Hematopoietic multipotent progenitor cell treated with erythropoietin and hydrocortisone succinate and interleukin-3 and kit ligand, for 8 days (in vitro differentiated cells): ENCODE measurements at regions not wholly inside any gene's neighbourhood (a gene's known extent, or its start where the extent isn't known, plus 50 kb on each side); places are given as distances from the start of the nearest gene placed in this dataset.
A peak's percentile ranks its signal among the peaks of the same experiment; 100 is the strongest.

Source experiments
- DNase-seq: peaks from one replicate; pipeline ENCODE4 v3.0.0-alpha.2; 2015

GRCh38 chr12:89977405-89978085, 268.9 kb upstream of the ATP2B1 start:
- DNase-seq, result no peak

GRCh38 chr12:89976866-89977265, 268.2 kb upstream of the ATP2B1 start:
- DNase-seq, result no peak

- no peak for DNase-seq
Observed at GRCh38 chr12:89975574-89975973, 266.9 kb upstream of the ATP2B1 start.

DNA sequence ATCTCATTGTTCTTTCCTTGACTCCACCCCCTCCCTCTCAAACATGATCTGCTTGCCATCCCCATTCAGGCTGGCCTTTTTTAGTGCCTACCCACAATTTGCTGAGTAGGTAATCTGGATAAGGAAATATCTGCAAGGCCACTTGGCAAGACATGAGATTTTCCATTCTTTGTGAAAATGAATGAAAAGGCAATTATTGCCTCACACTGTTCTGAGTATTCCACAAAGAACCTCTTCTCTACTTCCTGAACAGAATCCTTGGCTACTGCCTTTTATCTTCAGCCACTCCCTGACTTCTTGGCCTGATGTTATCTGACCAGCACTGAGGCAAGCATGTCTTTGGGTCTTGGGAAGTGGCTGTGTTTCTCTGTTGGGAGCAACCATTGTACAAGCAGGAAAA, 263.2 kb upstream of the ATP2B1 start:
- peak; percentile 9 for DNase-seq

GRCh38 chr12:89970722-89971121, 262.1 kb upstream of the ATP2B1 start:
- DNase-seq, result no peak

DNA sequence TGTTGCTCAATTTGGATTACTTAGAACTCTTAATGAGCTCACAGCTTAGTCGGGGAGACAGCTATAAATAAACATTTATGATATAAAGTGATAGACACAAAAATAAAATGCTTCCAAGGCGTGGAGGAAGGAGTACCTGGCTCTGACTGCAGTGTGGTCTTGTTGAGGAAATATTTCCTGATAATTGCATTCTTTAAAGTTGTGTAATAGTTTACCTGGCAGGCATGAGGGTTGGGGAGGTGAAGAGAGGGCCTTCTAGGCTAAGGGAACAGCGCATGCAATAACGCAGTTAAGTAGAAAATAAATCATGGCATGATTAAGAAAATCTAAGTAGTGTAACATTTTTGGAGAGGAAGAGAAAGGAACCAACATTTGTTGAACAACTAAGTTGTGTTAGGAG, 260.5 kb upstream of the ATP2B1 start:
- DNase-seq, result no peak

DNA sequence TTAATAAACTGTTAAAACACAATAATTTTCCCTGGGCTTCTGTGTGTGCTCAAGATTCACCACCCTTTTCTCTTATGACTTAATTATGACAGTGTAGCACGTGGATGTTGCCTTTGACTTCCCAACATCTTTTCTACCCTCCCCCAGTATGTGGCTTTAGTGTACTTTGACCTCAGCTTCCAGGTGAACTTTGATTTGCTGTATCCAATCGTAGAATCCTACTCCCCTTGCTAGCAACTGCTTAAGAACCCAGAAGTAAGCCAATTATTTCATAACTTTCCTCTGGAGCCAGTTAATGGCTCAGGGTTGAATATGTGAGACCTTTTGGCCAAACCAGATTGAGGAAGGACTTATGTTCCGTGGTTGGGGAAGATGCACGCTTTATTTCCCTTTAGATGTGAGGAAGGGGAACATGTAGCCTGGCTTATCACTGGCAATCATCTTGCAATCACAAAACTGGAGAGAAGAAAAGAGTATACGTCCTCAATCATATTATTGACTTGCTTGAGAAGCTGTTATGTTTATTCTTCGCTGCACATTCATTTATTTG, 259.6 kb upstream of the ATP2B1 start:
- no peak for DNase-seq

DNA sequence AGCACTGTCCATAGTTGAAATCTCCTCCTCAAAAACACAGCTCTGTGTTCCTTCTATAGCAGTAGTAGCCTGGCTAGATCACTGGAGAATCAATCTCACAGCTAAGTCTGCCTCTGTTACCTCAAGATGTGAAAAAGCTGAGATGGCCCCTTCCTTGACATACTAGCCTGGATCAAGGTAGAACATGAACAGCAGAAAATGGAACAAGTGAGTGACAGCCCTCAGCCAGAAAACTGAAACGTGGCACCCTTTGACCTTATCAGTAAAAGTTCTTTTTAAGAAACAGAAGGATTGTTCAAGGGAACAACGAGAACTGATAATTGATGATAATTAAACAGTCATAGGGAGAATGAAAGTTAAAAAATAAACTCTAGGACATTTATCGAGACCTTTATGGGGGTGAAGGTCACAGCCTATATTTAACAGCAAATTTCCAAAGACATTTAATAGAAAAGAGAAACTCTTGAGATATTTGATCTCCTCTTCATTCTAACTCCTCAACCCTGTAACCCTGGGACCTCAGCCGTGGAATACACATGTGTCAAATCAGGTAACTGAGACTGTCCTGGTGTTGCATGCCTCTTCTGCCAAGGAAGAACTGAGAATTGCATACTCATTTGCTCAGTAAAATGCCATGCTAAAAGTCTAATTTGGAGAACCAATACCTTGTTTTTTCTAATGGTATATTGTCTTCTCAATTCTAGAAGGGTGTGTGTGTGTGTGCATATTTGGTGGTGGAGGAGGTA, 258.0 kb upstream of the ATP2B1 start:
- no peak for DNase-seq

- DNase-seq, result no peak
Observed at GRCh38 chr12:89965993-89966392, 257.4 kb upstream of the ATP2B1 start.

DNA sequence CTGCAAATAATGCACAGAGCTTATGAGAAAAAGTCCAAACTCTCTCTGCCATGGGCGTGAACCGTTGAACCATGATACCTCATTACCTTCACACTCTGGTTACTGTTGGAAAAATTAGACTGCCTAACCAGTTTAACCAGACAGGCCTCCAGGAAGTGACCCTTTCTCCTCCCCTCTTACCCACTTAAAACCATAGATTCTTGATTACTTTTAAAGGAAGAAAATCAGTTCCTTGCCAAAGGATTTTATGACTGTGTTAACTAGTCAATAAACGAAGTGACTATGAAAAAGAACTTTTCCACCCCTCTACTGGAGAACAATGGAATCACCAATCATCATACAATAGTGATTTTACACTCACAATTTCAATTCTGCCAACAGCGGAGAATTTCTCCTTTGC, 254.0 kb upstream of the ATP2B1 start:
- no peak for DNase-seq

- no peak for DNase-seq
Observed at GRCh38 chr12:89960607-89961394, 252.2 kb upstream of the ATP2B1 start.

DNA sequence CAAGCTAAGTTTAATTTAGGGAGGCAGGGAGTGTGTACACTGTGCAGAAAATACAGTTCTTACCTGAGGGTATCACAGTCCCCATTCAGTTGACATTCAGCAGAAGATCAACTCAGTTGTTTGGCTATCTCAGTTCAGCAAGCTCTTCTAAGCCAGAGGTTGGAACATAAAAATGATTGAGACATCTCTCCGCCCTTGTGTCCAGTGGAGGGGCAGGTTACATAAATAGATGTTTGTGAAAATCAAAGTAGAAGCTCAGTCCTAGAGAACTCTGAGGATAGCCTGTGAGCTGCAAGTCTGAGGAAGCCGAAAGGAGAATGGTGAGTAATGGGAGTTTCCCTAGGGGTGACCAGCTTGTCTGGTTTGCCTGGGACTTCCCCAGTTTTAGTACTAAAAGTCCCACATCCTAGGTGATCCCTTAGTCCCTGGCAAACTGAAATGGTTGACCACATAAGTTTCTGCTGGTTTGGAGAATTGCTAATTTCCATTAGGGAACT, 251.4 kb upstream of the ATP2B1 start:
- no peak for DNase-seq

DNA sequence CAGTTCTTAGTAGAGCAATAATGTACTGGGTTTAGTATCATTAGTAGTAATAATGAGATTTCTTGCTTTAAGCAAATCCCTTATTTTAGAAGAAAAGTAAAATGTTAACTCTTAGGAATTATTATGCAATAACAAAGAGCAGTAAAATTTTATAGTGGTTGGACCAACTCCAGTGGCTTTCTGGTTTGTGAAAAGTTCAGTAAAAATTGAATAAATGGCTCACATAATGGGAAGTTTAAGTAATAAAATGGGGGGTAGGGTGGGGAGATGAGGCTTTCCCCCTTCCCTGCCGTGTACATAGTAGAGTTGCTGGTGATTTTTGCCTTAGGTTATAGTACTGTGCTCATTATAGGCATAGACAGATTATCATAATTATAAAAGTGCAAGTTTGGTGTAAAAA, 250.5 kb upstream of the ATP2B1 start:
- DNase-seq, result no peak

DNA sequence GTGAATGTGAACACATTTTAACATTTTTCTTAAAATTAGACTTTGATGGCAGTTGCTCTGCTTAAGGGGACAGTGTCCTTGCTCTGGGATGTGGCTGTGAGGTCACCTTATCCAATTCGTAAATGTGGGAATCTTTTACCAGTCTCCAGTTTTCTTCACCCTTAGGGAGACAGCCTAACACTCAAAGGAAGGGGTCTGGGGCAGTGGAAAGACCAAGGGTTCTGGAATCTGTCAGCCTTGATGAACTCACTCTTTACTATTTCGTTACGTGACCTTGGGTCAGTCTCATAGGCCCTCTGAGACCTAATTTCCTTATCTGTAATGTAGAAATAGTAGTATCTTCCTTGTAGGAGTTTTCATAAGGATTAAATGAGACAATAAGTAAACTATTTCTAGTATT, 245.6 kb upstream of the ATP2B1 start:
- no peak for DNase-seq

DNA sequence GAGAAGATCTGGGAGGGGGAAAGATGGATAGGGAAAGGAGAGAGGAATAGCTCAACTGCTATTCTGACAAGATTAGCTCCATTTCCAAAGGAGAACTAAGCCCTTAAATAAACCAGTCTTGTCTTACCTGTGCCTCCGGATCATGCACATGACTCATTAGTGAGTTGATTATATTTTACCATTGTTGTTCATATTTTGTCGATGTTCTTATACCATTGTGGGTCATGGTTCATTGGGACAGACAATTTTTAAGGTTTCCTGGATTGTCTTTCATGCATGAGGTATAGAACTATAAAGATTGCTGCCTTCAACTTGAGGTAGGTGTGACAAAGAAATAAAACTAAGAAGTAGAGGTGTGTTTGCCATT, 243.0 kb upstream of the ATP2B1 start:
- no peak for DNase-seq

- no peak for DNase-seq
Observed at GRCh38 chr12:89951050-89951693, 242.5 kb upstream of the ATP2B1 start.

DNA sequence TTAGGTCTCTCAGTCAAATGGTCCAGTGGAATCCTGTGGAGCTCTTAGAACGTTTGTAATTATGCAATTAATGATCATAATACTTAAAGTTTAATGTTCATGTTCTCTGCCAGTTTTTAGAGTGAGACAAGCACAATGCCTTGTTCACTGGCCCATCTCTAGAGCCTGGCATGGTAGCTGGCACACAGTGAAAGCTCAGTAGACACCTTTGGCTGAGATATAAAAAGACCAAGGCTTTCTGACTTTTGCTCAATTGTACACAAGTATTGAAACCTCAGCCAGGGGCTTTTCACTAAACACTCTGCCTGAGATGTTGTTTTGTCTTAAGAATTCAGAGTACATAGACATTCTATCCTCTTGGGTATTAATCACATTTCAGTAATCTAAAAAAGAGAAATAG, 241.8 kb upstream of the ATP2B1 start:
- no peak for DNase-seq

DNA sequence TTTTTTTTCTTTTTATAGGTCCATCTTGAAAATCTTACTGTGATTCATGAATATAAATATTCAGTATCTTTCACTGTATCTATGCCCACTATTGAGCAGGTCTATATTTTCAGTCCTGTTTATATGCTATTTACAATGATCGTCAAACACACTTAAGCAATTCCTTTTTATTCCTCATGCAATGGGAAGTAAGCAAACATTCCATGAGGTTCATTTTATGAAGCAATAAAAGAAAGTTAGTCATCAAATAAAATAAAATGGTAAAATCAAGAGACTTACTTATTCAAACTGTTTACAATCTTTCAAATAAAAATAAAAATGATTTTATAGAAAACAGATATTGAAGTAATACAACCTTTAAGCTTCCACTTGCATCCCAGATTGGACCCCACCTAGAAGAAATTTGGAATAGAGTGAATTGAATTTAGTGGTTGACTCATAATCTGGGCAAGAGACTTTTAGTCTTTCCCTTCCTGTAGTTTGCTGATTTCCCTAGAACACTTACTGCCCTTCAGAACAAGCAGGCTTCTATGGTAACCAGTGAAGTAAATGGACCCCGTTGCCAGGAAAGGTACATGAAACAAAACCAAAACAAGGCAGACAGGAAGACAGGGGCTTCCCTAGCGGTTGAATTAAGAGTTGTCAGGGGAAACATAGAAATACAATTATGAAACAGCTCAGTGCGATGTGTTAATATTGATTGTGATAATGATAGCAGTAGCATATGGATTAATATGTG, 241.0 kb upstream of the ATP2B1 start:
- no peak for DNase-seq

- no peak for DNase-seq
Observed at GRCh38 chr12:89948271-89949175, 239.9 kb upstream of the ATP2B1 start.

GRCh38 chr12:89947437-89948270, 239.0 kb upstream of the ATP2B1 start:
- no peak for DNase-seq
